Transverse colon (tissue), 4 donors: ENCODE measurements at regions not wholly inside any gene's neighbourhood (a gene's known extent, or its start where the extent isn't known, plus 50 kb on each side); places are given as distances from the start of the nearest gene placed in this dataset.

Experiments used
- DNase-seq: peaks from one replicate; pipeline ENCODE4 v3.0.0-alpha.2; 2019
- H3K27ac ChIP-seq, 4 donors: fragments of 200-600 bp; sonication (generic); 2 replicates each; pipeline ENCODE4 v1.5.1; 2016 to 2018; ENCODE audit warnings: inconsistent platforms in 4 of 4
- H3K27me3 ChIP-seq: fragments of 200-600 bp; sonication (generic); 2 replicates; pipeline ENCODE4 v1.5.1; 2017; ENCODE audit warnings: inconsistent platforms
- H3K36me3 ChIP-seq, 4 donors: fragments of 200-600 bp; sonication (generic); 2 replicates each; pipeline ENCODE4 v1.5.1; 2017 to 2019; ENCODE audit warnings: inconsistent platforms in 4 of 4
- H3K4me1 ChIP-seq, 4 donors: fragments of 200-600 bp; sonication (generic); 2 replicates each; pipeline ENCODE4 v1.5.1; 2017 to 2020; ENCODE audit warnings: inconsistent platforms in 4 of 4
- H3K4me3 ChIP-seq, 4 donors: fragments of 200-600 bp; sonication (generic); 1 replicate in 1 of 4; 2 replicates in 3 of 4; pipeline versions ENCODE4 v1.5.1 to v1.6.1; 2017 to 2019; ENCODE audit warnings: inconsistent platforms in 4 of 4
- H3K9me3 ChIP-seq, 2 donors: fragments of 200-600 bp; sonication (generic); 2 replicates each; pipeline ENCODE4 v1.5.1; 2017 to 2019; ENCODE audit warnings: inconsistent platforms in 2 of 2
- EP300 ChIP-seq: sonication (generic); formaldehyde crosslinking; IDR thresholded peaks from one replicate; pipeline ENCODE4 v1.6.1; 2017; ENCODE audit warnings: antibody characterized with exemption, low read depth
- POLR2A ChIP-seq: fragments of 450-650 bp; IDR thresholded peaks from one replicate; pipeline ENCODE4 v1.6.1; 2016; ENCODE audit warnings: antibody characterized with exemption, mild to moderate bottlenecking, moderate library complexity
- POLR2AphosphoS5 ChIP-seq, 3 donors: sonication (generic); formaldehyde crosslinking; IDR thresholded peaks; one replicate each; pipeline ENCODE4 v1.6.1; 2016; ENCODE audit warnings: antibody characterized with exemption in 3 of 3
- WGBS, 2 donors: methylation state at CpG; one replicate each; pipeline ENCODE4 v1.1.5; 2018; ENCODE audit warnings: low coverage in 1 of 2; 5-methylcytosine and 5-hydroxymethylcytosine counted together
- in situ Hi-C, 4 donors: fragments of 200-750 bp; cut with MboI; loops; one replicate each; pipeline versions ENCODE4 v1.15.0 to v1.15.1; 2017; ENCODE audit warnings: low sequenced_read_pairs in 3 of 4, low pct_ligation_motif_present in 1 of 4, low pct_unique_long_range_greater_than_20kb in 1 of 4
- intact Hi-C: fragments of 100-400 bp; cut with DNase I; formaldehyde crosslinking; loops from one replicate; pipeline ENCODE4 v1.15.1; 2023; ENCODE audit warnings: low total_unique reads
- TF ChIP-seq, protein P1 (sequence below), 5 experiments: fragments of 200-600 bp in 3 of 5; fragments of 450-650 bp in 2 of 5; sonication (generic) in 3 of 5; IDR thresholded peaks; 1 replicate in 2 of 5; 2 replicates in 3 of 5; pipeline ENCODE4 v1.5.1; 2016 to 2017; ENCODE audit warnings: antibody characterized with exemption in 5 of 5, inconsistent platforms in 3 of 5, mild to moderate bottlenecking in 2 of 5, moderate library complexity in 1 of 5

DNA sequence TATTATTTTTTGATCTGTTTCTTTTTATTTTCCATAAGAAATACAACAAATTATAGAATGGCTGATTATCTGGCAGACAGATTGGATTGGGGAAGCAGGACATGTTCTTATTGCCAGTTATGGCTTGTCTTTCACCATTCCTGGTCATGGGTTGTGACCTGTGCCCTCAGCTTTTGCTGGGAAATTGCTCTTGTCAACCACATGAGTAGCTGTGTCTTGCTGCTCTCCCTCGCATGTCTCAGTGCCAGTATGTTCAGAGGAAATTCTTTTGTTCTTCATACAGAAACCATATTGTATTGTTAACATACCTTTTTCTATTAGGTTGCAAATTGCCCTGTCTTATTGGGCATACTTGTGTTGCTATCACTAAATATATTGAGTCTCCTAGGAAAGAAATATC, 344.1 kb downstream of the OSTF1 start:
- in situ Hi-C loops: no loop called here
- TF ChIP-seq POLR2A: no peak
- TF ChIP-seq, protein P1, sequence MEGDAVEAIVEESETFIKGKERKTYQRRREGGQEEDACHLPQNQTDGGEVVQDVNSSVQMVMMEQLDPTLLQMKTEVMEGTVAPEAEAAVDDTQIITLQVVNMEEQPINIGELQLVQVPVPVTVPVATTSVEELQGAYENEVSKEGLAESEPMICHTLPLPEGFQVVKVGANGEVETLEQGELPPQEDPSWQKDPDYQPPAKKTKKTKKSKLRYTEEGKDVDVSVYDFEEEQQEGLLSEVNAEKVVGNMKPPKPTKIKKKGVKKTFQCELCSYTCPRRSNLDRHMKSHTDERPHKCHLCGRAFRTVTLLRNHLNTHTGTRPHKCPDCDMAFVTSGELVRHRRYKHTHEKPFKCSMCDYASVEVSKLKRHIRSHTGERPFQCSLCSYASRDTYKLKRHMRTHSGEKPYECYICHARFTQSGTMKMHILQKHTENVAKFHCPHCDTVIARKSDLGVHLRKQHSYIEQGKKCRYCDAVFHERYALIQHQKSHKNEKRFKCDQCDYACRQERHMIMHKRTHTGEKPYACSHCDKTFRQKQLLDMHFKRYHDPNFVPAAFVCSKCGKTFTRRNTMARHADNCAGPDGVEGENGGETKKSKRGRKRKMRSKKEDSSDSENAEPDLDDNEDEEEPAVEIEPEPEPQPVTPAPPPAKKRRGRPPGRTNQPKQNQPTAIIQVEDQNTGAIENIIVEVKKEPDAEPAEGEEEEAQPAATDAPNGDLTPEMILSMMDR (IDR thresholded peaks at IDR 0.05): no peak
- no peak for TF ChIP-seq EP300
- no peak for TF ChIP-seq POLR2AphosphoS5 (IDR thresholded peaks at IDR 0.05)
- H3K4me1 ChIP-seq: no peaks in the 10 kb centered on the region
- intact Hi-C loops: no loop called here
- H3K4me3 ChIP-seq: no peak overlapping the region
- H3K36me3 ChIP-seq: no peaks in the 10 kb centered on the region
- no peak for DNase-seq
- 80 to 88% methylated on average over 1 of the region's 1 CpG for WGBS, 2 donors
- H3K27ac ChIP-seq: no peak overlapping the region
- H3K9me3 ChIP-seq: no peaks in the 10 kb centered on the region
- H3K27me3 ChIP-seq: no peaks in the 10 kb centered on the region

DNA sequence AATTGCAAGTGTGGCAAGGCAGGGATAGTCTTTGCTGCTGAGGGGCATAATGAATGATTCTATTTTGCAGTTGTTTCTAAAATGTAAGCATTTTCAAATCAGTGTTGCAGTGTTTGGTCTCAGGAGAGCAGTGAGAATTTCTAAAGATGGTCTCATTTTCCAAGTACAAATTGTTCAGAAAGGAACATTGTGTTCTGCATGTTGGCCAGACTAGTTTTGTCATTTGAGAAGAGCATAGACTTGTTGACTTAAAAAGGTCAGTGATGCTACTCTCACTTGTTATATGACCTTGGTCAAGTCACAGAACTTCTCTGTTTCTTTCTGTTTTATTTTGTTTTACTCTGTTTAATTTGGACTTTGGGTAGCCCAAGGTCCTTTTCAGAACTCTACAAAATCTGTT, 344.6 kb downstream of the OSTF1 start:
- intact Hi-C loops (no loop called here), in situ Hi-C loops (no loop called here)
- Histone ChIP-seq H3K9me3 (no peaks in the 10 kb centered on the region), H3K27me3 (no peaks in the 10 kb centered on the region), H3K36me3 (no peaks in the 10 kb centered on the region), H3K4me1 (no peaks in the 10 kb centered on the region), H3K27ac (no peak overlapping the region), H3K4me3 (no peak overlapping the region)
- DNase-seq: no peak
- TF ChIP-seq POLR2AphosphoS5 (IDR thresholded peaks at IDR 0.05) (no peak), EP300 (no peak), POLR2A (no peak)
- TF ChIP-seq, protein P1 (IDR thresholded peaks at IDR 0.05): no peak

DNA sequence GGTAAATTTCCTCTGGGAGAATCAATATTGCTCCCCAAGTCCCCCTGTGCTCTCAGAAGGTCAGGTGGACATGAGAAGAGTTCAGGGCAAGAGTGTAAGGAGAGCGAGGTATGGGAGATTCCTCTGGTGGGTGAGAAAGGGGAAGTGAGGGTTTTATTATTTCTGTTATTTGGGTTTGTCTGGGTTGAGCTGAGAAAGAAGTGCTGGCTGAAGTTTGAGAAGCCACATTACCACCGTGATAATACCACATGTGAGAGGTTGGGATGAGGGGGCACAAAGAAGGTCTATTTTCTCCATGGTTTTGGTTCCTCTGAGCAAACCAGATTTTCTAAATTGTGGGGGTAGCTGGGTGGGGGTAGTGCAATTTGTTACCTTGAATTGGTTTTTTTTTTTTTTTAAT, 350.4 kb downstream of the OSTF1 start:
- no peak for DNase-seq
- in situ Hi-C loops (no loop called here), intact Hi-C loops (no loop called here)
- no peak overlapping the region for H3K27ac ChIP-seq
- H3K9me3 ChIP-seq: no peaks in the 10 kb centered on the region
- H3K4me1 ChIP-seq: peaks cover 0 to 5% (median 3%) of the 10 kb centered on the region in 4 donors
- H3K27me3 ChIP-seq: no peaks in the 10 kb centered on the region
- 74 to 94% methylated on average over 2 of the region's 2 CpGs for WGBS, 2 donors
- H3K4me3 ChIP-seq: no peak overlapping the region
- no peaks in the 10 kb centered on the region for H3K36me3 ChIP-seq
- TF ChIP-seq, protein P1 (IDR thresholded peaks at IDR 0.05): no peak
- no peak for TF ChIP-seq POLR2AphosphoS5 (IDR thresholded peaks at IDR 0.05)
- TF ChIP-seq EP300: no peak
- no peak for TF ChIP-seq POLR2A

DNA sequence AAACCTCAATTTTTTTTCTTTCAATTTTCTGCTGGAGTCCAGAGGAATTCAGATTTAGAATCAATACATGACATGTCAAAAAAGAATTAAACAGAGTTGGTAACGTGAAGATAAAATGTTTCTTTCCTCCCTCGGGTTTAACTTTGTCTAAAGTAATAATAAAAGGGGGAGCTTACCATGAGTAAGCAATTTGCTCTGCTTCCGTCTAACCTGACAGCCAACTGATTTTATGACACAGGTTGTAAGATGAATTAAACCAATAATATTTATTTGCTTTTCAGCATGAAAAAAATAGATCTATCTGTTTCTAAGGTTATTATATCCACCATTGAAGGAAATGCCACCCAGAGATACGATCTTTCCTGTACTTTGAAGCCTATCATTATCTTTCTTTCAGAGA, 352.6 kb downstream of the OSTF1 start:
- no peak for DNase-seq
- in situ Hi-C loops (no loop called here), intact Hi-C loops (no loop called here)
- WGBS, 2 donors: 32 to 37% methylated on average over 4 of the region's 4 CpGs
- TF ChIP-seq, protein P1 (IDR thresholded peaks at IDR 0.05): no peak
- no peak for TF ChIP-seq POLR2A
- TF ChIP-seq POLR2AphosphoS5 (IDR thresholded peaks at IDR 0.05): no peak
- TF ChIP-seq EP300: no peak
- no peaks in the 10 kb centered on the region for H3K36me3 ChIP-seq
- no peak overlapping the region for H3K4me3 ChIP-seq
- H3K4me1 ChIP-seq: peaks cover 0 to 5% (median 3%) of the 10 kb centered on the region in 4 donors
- H3K9me3 ChIP-seq: no peaks in the 10 kb centered on the region
- H3K27me3 ChIP-seq: no peaks in the 10 kb centered on the region
- H3K27ac ChIP-seq: no peak overlapping the region
